Karpas-422 (cell line): ENCODE measurements at regions not wholly inside any gene's neighbourhood (a gene's known extent, or its start where the extent isn't known, plus 50 kb on each side); places are given as distances from the start of the nearest gene placed in this dataset.

Source experiments
- DNase-seq: peaks from one replicate; pipeline ENCODE4 v3.0.0-alpha.2; 2015
- H2AFZ ChIP-seq: fragments of 200-600 bp; sonication (generic); 2 replicates; pipeline ENCODE4 v1.6.1; 2014; ENCODE audit warnings: antibody characterized with exemption, low read length, mixed read lengths
- H3K27ac ChIP-seq: fragments of 200-600 bp; sonication (generic); 2 replicates; pipeline ENCODE4 v1.5.1; 2014; ENCODE audit warnings: mild to moderate bottlenecking, low read length, moderate library complexity
- H3K27me3 ChIP-seq: fragments of 200-600 bp; sonication (generic); 2 replicates; pipeline ENCODE4 v1.6.1; 2014; ENCODE audit warnings: low read length, mixed read lengths
- H3K36me3 ChIP-seq: fragments of 200-600 bp; sonication (generic); 2 replicates; pipeline ENCODE4 v1.6.1; 2014; ENCODE audit warnings: low read length, mixed read lengths; ENCODE audit not compliant: insufficient read depth
- H3K4me1 ChIP-seq: fragments of 200-600 bp; sonication (generic); 2 replicates; pipeline ENCODE4 v1.6.1; 2014; ENCODE audit warnings: mild to moderate bottlenecking, low read length, mixed read lengths
- H3K4me2 ChIP-seq: fragments of 200-600 bp; sonication (generic); 2 replicates; pipeline ENCODE4 v1.6.1; 2014; ENCODE audit warnings: low read length, low read depth, mild to moderate bottlenecking; ENCODE audit not compliant: poor library complexity, severe bottlenecking
- H3K4me3 ChIP-seq: fragments of 200-600 bp; sonication (generic); 2 replicates; pipeline ENCODE4 v1.5.1; 2014; ENCODE audit warnings: mild to moderate bottlenecking, antibody characterized with exemption, low read length, mixed read lengths
- H3K79me2 ChIP-seq: fragments of 200-600 bp; sonication (generic); 2 replicates; pipeline ENCODE4 v1.6.1; 2014; ENCODE audit warnings: mild to moderate bottlenecking, low read length, mixed read lengths
- H3K9ac ChIP-seq: fragments of 200-600 bp; sonication (generic); 2 replicates; pipeline ENCODE4 v1.6.0; 2014; ENCODE audit warnings: low read length
- H3K9me2 ChIP-seq: fragments of 200-600 bp; sonication (generic), shearing (Covaris generic); replicated peaks from 2 replicates; pipeline ENCODE4 v1.6.0; 2014; ENCODE audit warnings: mild to moderate bottlenecking, low read length, moderate library complexity; ENCODE audit not compliant: insufficient read depth
- H3K9me3 ChIP-seq: fragments of 300-700, 200-600 bp; sonication (generic); 2 replicates; pipeline ENCODE4 v1.6.1; 2014; ENCODE audit warnings: low read length, mixed read lengths
- H4K20me1 ChIP-seq: fragments of 200-600 bp; sonication (generic); 2 replicates; pipeline ENCODE4 v1.6.1; 2014; ENCODE audit warnings: mild to moderate bottlenecking, antibody characterized with exemption, low read length, low read depth; ENCODE audit not compliant: insufficient read depth

- no peaks in the 10 kb centered on the region for H3K9me3 ChIP-seq
- no peaks in the 10 kb centered on the region for H3K9me2 ChIP-seq
- no peaks in the 10 kb centered on the region for H3K4me1 ChIP-seq
- H3K79me2 ChIP-seq, result no peaks in the 10 kb centered on the region
- no peaks in the 10 kb centered on the region for H3K27me3 ChIP-seq
- no peak for DNase-seq
- H4K20me1 ChIP-seq, result no peaks in the 10 kb centered on the region
- H2AFZ ChIP-seq, result no peak overlapping the region
- H3K27ac ChIP-seq, result no peak overlapping the region
- no peaks in the 10 kb centered on the region for H3K36me3 ChIP-seq
- H3K9ac ChIP-seq, result no peak overlapping the region
- H3K4me2 ChIP-seq, result no peak overlapping the region
- H3K4me3 ChIP-seq, result no peak overlapping the region
Measured at GRCh38 chr3:88230638-88231037, 80.9 kb downstream of the C3orf38 start.

- H3K9me2 ChIP-seq, result no peaks in the 10 kb centered on the region
- no peak for DNase-seq
- no peaks in the 10 kb centered on the region for H3K27me3 ChIP-seq
- no peak overlapping the region for H3K9ac ChIP-seq
- no peaks in the 10 kb centered on the region for H3K4me1 ChIP-seq
- no peaks in the 10 kb centered on the region for H3K36me3 ChIP-seq
- H3K4me2 ChIP-seq, result no peak overlapping the region
- no peaks in the 10 kb centered on the region for H4K20me1 ChIP-seq
- no peak overlapping the region for H3K27ac ChIP-seq
- no peak overlapping the region for H2AFZ ChIP-seq
- H3K9me3 ChIP-seq, result no peaks in the 10 kb centered on the region
- no peak overlapping the region for H3K4me3 ChIP-seq
- no peaks in the 10 kb centered on the region for H3K79me2 ChIP-seq
Measured at GRCh38 chr3:88231207-88231606, 81.4 kb downstream of the C3orf38 start.

- no peaks in the 10 kb centered on the region for H3K79me2 ChIP-seq
- no peak overlapping the region for H3K4me2 ChIP-seq
- H3K27ac ChIP-seq, result no peak overlapping the region
- H3K4me3 ChIP-seq, result no peak overlapping the region
- H3K27me3 ChIP-seq, result no peaks in the 10 kb centered on the region
- H3K9me3 ChIP-seq, result no peaks in the 10 kb centered on the region
- H3K9me2 ChIP-seq, result no peaks in the 10 kb centered on the region
- H3K9ac ChIP-seq, result no peak overlapping the region
- H3K36me3 ChIP-seq, result no peaks in the 10 kb centered on the region
- no peaks in the 10 kb centered on the region for H4K20me1 ChIP-seq
- no peak overlapping the region for H2AFZ ChIP-seq
- no peak for DNase-seq
- H3K4me1 ChIP-seq, result no peaks in the 10 kb centered on the region
Measured at GRCh38 chr3:88231632-88232031, 81.9 kb downstream of the C3orf38 start.

GRCh38 chr3:88235102-88235501 lies 85.3 kb downstream of the C3orf38 start:
- Histone ChIP-seq H2AFZ (no peak overlapping the region), H3K4me2 (no peak overlapping the region), H3K4me3 (no peak overlapping the region), H3K9me2 (no peaks in the 10 kb centered on the region), H3K79me2 (no peaks in the 10 kb centered on the region), H3K36me3 (no peaks in the 10 kb centered on the region), H3K4me1 (no peaks in the 10 kb centered on the region), H4K20me1 (no peaks in the 10 kb centered on the region), H3K27ac (no peak overlapping the region), H3K9me3 (no peaks in the 10 kb centered on the region), H3K9ac (no peak overlapping the region), H3K27me3 (no peaks in the 10 kb centered on the region)
- DNase-seq, result no peak

GRCh38 chr3:88239870-88240269 lies 90.1 kb downstream of the C3orf38 start:
- Histone ChIP-seq H3K4me1 (no peaks in the 10 kb centered on the region), H3K4me2 (no peak overlapping the region)
- DNase-seq, result no peak

GRCh38 chr3:88248658-88249057 lies 98.9 kb downstream of the C3orf38 start:
- no peak for DNase-seq
- no peak overlapping the region for H3K9ac ChIP-seq
- no peaks in the 10 kb centered on the region for H3K79me2 ChIP-seq
- no peaks in the 10 kb centered on the region for H4K20me1 ChIP-seq
- no peak overlapping the region for H2AFZ ChIP-seq
- no peaks in the 10 kb centered on the region for H3K4me1 ChIP-seq
- H3K27me3 ChIP-seq, result no peaks in the 10 kb centered on the region
- H3K27ac ChIP-seq, result no peak overlapping the region
- H3K4me2 ChIP-seq, result no peak overlapping the region
- H3K4me3 ChIP-seq, result no peak overlapping the region
- H3K9me3 ChIP-seq, result no peaks in the 10 kb centered on the region
- H3K36me3 ChIP-seq, result no peaks in the 10 kb centered on the region
- no peaks in the 10 kb centered on the region for H3K9me2 ChIP-seq

More at GRCh38 chr3:88239870-88240269, 90.1 kb downstream of the C3orf38 start:
- Histone ChIP-seq H3K4me3 (no peak overlapping the region), H3K9me2 (no peaks in the 10 kb centered on the region), H4K20me1 (no peaks in the 10 kb centered on the region), H3K27ac (no peak overlapping the region), H3K27me3 (no peaks in the 10 kb centered on the region), H2AFZ (no peak overlapping the region), H3K9ac (no peak overlapping the region), H3K9me3 (no peaks in the 10 kb centered on the region), H3K79me2 (no peaks in the 10 kb centered on the region), H3K36me3 (no peaks in the 10 kb centered on the region)

- no peak overlapping the region for H2AFZ ChIP-seq
- H3K79me2 ChIP-seq, result no peaks in the 10 kb centered on the region
- H3K36me3 ChIP-seq, result no peaks in the 10 kb centered on the region
- H4K20me1 ChIP-seq, result no peaks in the 10 kb centered on the region
- DNase-seq, result no peak
- H3K4me1 ChIP-seq, result no peaks in the 10 kb centered on the region
- H3K4me2 ChIP-seq, result no peak overlapping the region
- H3K9ac ChIP-seq, result no peak overlapping the region
- no peaks in the 10 kb centered on the region for H3K27me3 ChIP-seq
- H3K9me2 ChIP-seq, result no peaks in the 10 kb centered on the region; the same call in 1 of the 2 replicates
- H3K27ac ChIP-seq, result no peak overlapping the region
- no peak overlapping the region for H3K4me3 ChIP-seq
- H3K9me3 ChIP-seq, result no peaks in the 10 kb centered on the region
Measured at GRCh38 chr3:88259045-88259444, 109.3 kb downstream of the C3orf38 start.

- Histone ChIP-seq H4K20me1 (no peaks in the 10 kb centered on the region), H2AFZ (no peak overlapping the region), H3K4me3 (no peak overlapping the region), H3K4me1 (no peaks in the 10 kb centered on the region), H3K9me2 (no peaks in the 10 kb centered on the region; the same call in 1 of the 2 replicates), H3K27me3 (no peaks in the 10 kb centered on the region), H3K9me3 (no peaks in the 10 kb centered on the region), H3K36me3 (no peaks in the 10 kb centered on the region), H3K4me2 (no peak overlapping the region), H3K9ac (no peak overlapping the region), H3K79me2 (no peaks in the 10 kb centered on the region), H3K27ac (no peak overlapping the region)
- DNase-seq, result no peak
Measured at GRCh38 chr3:88262527-88262926, 112.8 kb downstream of the C3orf38 start.
